Fibroblast of skin of scalp (primary cell): ENCODE measurements at regions not wholly inside any gene's neighbourhood (a gene's known extent, or its start where the extent isn't known, plus 50 kb on each side); places are given as distances from the start of the nearest gene placed in this dataset.
"Not testable (repeated sequence)": the region's sequence is repeated elsewhere in the genome, so short reads cannot be mapped to it uniquely, and the experiment has no call there.

Experiments
- DNase-seq: peaks from one replicate; pipeline ENCODE4 v3.0.0-alpha.2; 2013

- DNase-seq: no peak
Observed at GRCh38 chr3:24545887-24546286, 51.2 kb upstream of the THRB start.

DNA sequence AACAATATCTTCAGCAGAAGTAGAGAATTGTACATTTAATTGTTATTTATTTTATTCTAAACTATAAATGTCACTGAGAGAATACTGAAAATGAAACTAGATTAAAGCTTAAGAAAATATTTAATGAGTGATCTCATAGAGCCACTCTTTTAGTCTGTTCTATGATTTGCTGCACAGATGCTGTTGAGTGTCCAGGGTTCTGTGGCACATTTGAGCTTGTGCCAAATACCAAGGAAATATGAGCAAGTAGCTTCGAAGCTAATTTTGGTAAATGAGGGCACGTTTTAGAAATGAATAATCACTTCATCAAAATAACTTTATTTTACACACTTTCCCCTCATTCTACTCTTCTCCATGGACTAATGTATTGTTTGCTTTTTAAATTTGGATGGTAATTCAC is 53.6 kb upstream of the THRB start:
- peak; percentile 71 for DNase-seq

DNA sequence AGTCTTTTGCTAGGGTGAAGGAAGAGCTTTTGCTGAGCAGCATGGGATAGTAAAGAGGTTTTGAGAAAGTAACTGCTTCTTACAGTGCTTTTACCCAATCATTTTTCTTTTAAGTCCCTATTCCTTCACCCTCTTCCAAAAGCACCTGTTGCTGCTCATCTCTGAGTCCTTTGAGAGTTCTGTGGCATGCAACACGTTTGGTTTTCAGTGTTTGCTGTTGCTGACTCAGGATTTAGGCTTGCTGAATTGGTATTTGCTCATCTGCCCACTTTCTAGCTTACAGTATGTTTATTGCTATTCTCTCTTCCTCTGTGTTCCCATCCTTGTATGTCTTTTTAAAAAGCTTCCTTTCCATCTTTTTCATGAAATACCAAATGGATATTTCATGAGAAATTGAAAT is 55.9 kb upstream of the THRB start:
- peak; percentile 26 for DNase-seq

DNA sequence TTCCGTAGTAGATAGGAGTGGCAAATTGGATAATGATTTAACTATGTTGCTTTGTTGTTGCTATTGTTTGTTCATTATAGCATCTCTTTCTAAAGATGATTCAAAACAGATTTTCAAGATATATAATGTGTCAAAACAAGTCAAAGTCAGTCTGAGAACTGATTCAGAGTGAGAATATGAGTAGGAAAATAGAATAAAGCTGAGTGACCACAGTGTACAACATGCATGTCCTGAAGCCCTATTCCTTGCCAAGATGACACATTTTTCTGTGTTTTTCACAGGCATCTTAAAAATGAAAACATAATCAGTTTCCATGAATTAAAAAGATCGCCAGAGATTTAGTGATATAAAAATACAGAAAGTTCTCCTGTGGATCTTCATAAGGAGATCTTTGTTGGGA is 57.0 kb upstream of the THRB start:
- peak; percentile 15 for DNase-seq

DNA sequence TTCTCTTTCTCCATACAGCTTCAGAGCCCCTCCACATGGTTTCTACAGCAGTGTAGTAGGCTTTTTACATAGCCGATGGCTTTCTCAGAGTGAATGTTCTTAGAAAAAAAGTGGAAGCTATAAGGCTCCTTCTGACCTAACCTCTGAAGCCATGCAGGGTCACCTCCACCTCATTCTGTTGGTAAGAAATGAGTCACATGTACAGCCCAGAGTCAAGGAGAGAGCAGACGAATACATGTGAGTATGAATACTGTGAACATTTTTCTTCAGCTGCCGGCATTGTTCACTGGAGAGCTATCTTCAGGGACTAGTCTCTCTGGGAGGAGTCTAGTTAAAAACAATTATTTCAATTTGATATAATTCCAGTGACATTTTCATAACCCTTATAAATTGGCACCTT is 68.2 kb upstream of the THRB start:
- no peak for DNase-seq

GRCh38 chr3:24565053-24565452 is 70.4 kb upstream of the THRB start:
- DNase-seq: no peak

DNA sequence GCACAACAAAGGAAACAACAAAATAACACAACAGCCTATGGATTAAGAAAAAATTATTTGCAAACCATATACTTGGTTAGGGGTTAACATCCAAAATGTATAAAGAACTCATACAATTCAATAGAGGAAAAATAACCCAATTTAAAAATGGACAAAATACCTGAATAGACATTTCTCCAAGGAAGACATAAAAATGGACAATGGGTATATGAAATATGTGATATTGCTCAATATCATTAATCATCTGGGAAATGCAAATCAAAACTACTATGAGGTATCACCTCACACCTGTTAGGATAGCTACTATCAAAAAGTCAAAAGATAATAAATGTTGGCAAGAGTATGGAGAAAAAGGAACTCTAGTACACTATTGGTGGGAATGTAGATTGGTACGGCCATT is 71.0 kb upstream of the THRB start:
- no peak for DNase-seq

DNA sequence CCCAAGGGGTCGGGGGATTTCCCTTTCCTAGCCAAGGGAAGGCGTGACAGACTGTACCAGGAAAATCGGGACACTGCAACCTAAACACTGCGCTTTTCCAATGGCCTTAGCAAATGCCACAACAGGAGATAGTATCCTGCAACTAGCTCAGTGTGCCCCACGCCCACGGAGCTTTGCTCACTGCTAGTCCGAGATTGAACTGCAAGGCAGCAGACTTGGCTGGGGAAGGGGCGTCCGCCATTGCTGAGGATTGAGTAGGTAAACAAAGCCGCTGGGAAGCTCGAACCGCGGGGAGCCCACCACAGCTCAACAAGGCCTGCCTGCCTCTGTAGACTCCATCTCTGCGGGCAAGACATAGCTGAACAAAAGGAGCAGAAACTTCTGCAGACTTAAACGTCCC is 72.3 kb upstream of the THRB start:
- no peak for DNase-seq

- DNase-seq: not testable (repeated sequence)
Observed at GRCh38 chr3:24572409-24572808, 77.8 kb upstream of the THRB start.

GRCh38 chr3:24573576-24573975 is 78.9 kb upstream of the THRB start:
- DNase-seq: no peak

- DNase-seq: no peak
Observed at GRCh38 chr3:24578324-24578723, 83.7 kb upstream of the THRB start.

DNA sequence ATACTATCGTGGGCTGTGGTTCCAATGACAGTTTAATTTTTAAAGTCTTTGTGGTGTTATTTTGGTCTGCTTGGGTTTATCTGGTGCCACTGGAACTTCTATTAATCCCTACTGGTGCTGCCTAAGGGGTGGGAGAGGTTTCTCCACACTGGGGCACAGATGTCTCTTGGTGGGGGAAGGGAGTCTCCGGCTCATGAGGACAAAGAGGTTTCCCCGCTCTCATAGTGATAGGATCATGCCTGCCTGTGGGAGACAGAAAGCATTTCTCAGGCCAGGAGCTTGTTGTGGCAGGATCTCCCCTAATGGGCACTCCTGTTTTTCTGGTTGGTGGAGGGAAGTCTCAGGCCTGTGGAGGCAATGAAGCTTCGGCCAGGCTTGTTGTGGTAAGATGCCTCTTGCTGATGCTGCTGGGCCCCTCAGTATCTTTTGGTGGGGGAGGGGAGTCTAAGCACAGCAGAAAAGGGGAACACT is 84.3 kb upstream of the THRB start:
- no peak for DNase-seq

DNA sequence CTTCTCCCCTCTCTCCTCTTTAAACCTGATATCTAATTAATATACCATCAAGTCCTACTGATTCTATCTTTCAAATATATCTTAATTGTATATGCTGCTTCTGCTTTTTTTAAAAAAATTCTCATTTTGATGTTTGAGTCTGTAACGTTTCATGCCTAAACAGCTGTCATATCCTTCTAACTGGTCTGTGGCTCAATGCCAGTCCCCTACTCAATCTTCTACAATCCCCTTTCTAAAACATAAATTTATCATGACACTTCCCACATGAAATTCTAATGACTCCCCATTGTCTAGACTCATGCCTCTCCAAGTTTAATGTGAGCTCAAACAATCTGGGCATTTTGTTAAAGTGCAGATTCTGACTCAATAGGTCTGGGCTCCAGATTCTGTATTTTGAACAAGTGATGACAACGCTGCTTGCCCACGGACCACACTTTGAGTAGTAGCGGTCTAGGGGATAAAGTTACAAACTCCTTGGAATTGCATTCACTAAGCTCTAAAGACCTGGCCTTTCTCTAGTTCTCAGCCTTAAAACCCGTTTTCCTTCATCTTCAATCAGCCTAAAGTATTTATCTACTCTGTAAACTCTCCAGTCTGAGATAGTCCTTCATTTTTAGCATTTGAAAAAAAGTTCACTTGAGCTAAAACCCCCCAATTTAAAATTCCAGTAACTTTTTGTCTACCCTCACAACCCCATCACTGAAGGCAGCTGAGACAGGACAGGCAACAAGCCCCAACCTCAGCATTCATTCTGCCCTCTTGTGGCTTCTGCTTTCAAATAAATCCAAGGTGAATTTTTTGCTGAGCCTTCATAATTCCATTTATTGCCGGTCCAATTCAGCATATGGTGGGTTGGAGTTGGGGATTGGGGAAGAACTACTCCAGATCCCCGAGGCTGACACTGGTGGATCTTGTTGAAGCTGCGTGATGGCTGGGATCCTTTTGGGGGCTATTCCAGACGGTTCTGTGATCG is 88.1 kb upstream of the THRB start:
- peak; percentile 46 for DNase-seq

DNA sequence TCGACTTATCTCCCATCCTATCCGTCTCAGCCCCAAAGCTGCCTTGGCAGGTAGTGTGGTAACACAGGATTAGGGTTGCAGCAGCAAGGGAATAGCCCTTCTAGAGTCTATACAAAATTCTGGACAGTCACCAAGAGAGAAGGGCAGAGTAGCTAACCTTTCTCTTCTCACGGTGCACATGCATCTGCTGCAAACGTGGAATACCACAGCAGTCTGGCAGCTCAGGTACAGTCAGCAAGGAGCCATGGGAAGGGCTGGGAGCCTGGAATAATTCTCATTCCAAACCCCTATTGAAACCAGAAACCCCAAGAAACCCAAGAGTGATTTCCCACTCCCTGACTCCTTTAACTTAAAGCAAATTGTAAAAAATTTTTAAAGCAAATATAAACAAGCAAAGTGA is 92.3 kb upstream of the THRB start:
- no peak for DNase-seq

GRCh38 chr3:24588629-24589512 is 94.2 kb upstream of the THRB start:
- DNase-seq: no peak

DNA sequence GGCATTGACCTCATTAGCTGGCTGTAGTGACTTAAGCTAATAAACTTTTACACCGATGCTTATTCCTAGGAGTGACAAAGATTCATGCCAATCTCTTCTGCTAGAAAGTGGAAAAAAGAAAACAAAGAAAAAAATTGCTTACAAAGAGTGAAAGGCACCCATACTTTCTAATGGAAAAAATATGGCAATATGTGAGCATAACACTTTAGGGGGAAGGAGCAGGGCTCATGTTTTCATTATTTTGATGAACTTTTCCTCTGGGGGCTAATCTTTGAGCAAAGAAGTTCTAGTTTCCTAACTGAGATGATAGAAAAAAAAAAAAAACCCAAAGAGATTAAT is 94.8 kb upstream of the THRB start:
- DNase-seq: no peak

DNA sequence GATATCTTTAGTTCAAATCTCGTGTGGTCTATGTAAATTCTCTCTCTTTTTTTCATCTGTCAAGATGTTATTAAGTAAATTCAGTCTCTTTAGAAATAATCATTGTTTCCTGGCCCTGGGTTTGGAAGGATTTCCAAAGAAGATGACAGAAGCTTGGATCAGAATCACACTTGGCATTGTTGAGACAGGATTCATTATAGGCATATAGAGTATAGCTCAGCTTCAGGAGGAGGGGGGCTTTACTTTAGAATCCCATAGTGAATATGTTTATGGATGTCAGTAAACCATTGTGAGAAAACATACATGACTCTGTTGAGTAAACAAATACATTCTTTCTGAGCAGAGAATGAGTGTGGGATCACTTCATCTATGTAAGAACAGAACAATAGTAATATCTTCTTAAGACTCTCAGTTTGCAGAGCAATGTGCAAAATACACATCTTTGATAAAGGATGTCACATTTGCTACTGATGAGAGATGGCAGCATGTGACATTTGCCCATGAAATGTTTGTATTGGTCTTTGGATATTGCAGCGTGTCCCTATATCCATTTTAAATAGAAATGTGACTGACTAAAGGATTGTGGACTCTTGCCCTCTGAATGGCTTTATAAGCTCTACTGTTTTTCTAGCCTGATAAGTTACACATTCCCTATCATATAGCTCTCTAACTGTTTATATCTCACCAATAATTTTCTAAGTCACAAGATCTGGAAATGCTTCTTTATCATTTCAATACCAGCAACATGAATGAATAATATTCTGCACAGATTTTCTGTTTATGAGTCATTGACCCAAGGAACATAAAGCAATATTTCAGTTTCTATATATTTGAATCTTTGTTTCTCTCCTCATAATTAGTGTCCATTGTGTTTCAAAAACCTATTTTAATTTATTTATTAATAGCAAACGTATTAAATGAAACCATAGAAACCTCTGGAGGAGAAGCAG is 95.6 kb upstream of the THRB start:
- DNase-seq: no peak

GRCh38 chr3:24591191-24591590 is 96.5 kb upstream of the THRB start:
- DNase-seq: no peak

DNA sequence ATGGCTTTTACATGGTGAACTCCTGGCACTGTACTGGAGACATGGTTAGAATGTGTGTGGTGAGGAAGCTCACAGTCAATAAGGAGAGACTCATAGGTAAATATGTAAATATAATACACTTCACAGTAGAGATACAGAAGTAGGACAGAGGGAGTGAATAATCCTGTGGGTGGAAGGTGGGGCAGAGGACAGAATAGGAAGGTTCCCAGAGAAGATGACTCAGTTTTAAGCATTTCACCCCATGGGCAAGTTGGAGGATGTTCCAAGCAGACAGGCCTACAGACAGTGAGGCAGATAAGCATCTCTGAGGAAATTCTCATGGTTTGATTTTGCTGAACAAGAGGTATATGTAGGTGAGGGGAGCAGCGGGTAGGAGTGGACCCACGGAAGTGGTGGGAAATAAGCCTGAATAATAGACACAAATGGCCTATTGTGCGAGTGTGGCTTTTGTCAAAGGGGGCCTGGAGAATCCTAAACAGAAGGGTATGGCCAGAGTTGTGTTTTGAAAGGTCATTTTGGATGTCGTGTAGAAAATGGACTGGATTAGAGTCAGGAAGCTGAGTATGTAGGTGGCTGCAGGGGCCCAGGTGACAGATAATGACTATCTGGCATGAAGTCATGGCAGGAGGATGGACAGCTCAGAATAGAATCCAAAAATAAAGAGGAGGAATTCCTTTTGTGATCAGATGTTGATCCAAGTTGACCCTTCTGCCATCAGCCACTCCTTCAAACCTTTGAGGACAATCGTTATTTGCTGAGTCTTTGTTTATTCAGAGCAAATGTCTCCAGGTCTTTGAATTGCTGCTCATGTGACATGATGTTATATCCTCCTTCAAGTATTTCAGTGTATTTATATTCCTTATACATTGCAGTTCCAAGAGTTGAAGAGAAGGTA is 97.3 kb upstream of the THRB start:
- peak; percentile 51 for DNase-seq

GRCh38 chr3:24594161-24594560 is 99.5 kb upstream of the THRB start:
- no peak for DNase-seq

DNA sequence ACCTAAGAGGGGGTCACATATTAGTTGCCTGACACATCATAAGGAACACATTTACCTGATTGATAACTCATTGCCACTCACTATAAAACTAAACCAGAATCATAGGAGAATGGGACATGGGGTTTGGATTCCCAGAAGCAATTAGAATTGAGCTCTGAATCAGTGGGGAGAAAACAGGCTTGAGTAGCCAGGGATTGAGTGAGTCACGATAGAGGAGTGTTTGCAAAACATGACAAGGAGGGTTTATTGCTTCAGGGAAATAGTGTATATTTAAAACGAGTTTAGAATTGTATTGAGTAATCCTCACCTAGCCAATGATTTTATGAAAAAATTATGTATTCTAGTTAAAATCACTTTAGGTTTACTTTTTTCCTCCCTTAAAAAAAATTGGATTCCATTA is 101.1 kb upstream of the THRB start:
- DNase-seq: peak; percentile 13
